Astrocyte (in vitro differentiated cells and primary cell): ENCODE measurements at regions not wholly inside any gene's neighbourhood (a gene's known extent, or its start where the extent isn't known, plus 50 kb on each side); places are given as distances from the start of the nearest gene placed in this dataset.
A peak's percentile ranks its signal among the peaks of the same experiment; 100 is the strongest.

Experiments used
- DNase-seq: peaks from one replicate; pipeline ENCODE4 v3.0.0-alpha.2; 2010; ENCODE audit warnings: low read depth
- FAIRE-seq: peaks from 2 replicates; lab custom pipeline; 2011; peaks lifted over from hg19 to GRCh38; lab: Jason Lieb, UNC
- H2AFZ ChIP-seq: 2 replicates; pipeline ENCODE4 v1.6.0; 2012; ENCODE audit warnings: low read depth, low read length, inconsistent platforms
- H3K27ac ChIP-seq: 2 replicates; pipeline ENCODE4 v1.5.1; 2011; ENCODE audit warnings: low read depth, low read length, inconsistent platforms
- H3K27me3 ChIP-seq: 2 replicates; pipeline ENCODE4 v1.6.0; 2011; ENCODE audit warnings: low read length, inconsistent platforms; ENCODE audit not compliant: insufficient read depth
- H3K36me3 ChIP-seq: 2 replicates; pipeline ENCODE4 v1.5.1; 2011; ENCODE audit warnings: low read length, inconsistent platforms; ENCODE audit not compliant: insufficient read depth
- H3K4me1 ChIP-seq: 2 replicates; pipeline ENCODE4 v1.5.1; 2011; ENCODE audit warnings: low read length, inconsistent platforms; ENCODE audit not compliant: insufficient read depth
- H3K4me2 ChIP-seq: 2 replicates; pipeline ENCODE4 v1.6.0; 2012; ENCODE audit warnings: low read length, inconsistent platforms
- H3K4me3 ChIP-seq: 2 replicates; pipeline ENCODE4 v1.5.1; 2011; ENCODE audit warnings: low read depth, mild to moderate bottlenecking, low read length, inconsistent platforms; ENCODE audit not compliant: insufficient read depth
- H3K79me2 ChIP-seq: 2 replicates; pipeline ENCODE4 v1.6.0; 2012; ENCODE audit warnings: mild to moderate bottlenecking, low read length, inconsistent platforms; ENCODE audit not compliant: insufficient read depth
- H3K9ac ChIP-seq: 2 replicates; pipeline ENCODE4 v1.6.0; 2012; ENCODE audit warnings: mild to moderate bottlenecking, low read length, inconsistent platforms
- H3K9me3 ChIP-seq: 2 replicates; pipeline ENCODE4 v1.5.1; 2012; ENCODE audit warnings: low read depth, mild to moderate bottlenecking, low read length, inconsistent platforms; ENCODE audit not compliant: insufficient read depth
- H4K20me1 ChIP-seq: 2 replicates; pipeline ENCODE4 v1.6.0; 2012; ENCODE audit warnings: low read length, inconsistent platforms; ENCODE audit not compliant: insufficient read depth
- H3K27ac Mint-ChIP-seq: one replicate; pipeline ENCODE4 v1.8.0; 2021; ENCODE audit warnings: mild to moderate bottlenecking, mixed read lengths; ENCODE audit not compliant: unreplicated experiment
- H3K27me3 Mint-ChIP-seq: one replicate; pipeline ENCODE4 v1.8.0; 2021; ENCODE audit warnings: low read depth, mixed read lengths; ENCODE audit not compliant: unreplicated experiment
- H3K36me3 Mint-ChIP-seq: one replicate; pipeline ENCODE4 v1.8.0; 2021; ENCODE audit warnings: low read depth, mixed read lengths; ENCODE audit not compliant: unreplicated experiment
- H3K4me1 Mint-ChIP-seq: one replicate; pipeline ENCODE4 v1.8.0; 2021; ENCODE audit warnings: low read depth, mixed read lengths; ENCODE audit not compliant: unreplicated experiment
- H3K4me3 Mint-ChIP-seq: one replicate; pipeline ENCODE4 v1.8.0; 2021; ENCODE audit warnings: mild to moderate bottlenecking, moderate library complexity, mixed read lengths; ENCODE audit not compliant: unreplicated experiment
- H3K9me3 Mint-ChIP-seq: one replicate; pipeline ENCODE4 v1.8.0; 2021; ENCODE audit warnings: mild to moderate bottlenecking, mixed read lengths; ENCODE audit not compliant: unreplicated experiment
- EZH2 ChIP-seq: IDR thresholded peaks from 2 replicates; pipeline ENCODE4 v1.6.1; 2012; ENCODE audit warnings: mild to moderate bottlenecking, low read length, inconsistent platforms; ENCODE audit not compliant: insufficient read depth
- TF ChIP-seq, protein P1 (sequence below): IDR thresholded peaks from 2 replicates; pipeline ENCODE4 v1.5.1; 2011; ENCODE audit warnings: low read depth, mild to moderate bottlenecking, inconsistent platforms, low read length, moderate library complexity; ENCODE audit not compliant: insufficient read depth

DNA sequence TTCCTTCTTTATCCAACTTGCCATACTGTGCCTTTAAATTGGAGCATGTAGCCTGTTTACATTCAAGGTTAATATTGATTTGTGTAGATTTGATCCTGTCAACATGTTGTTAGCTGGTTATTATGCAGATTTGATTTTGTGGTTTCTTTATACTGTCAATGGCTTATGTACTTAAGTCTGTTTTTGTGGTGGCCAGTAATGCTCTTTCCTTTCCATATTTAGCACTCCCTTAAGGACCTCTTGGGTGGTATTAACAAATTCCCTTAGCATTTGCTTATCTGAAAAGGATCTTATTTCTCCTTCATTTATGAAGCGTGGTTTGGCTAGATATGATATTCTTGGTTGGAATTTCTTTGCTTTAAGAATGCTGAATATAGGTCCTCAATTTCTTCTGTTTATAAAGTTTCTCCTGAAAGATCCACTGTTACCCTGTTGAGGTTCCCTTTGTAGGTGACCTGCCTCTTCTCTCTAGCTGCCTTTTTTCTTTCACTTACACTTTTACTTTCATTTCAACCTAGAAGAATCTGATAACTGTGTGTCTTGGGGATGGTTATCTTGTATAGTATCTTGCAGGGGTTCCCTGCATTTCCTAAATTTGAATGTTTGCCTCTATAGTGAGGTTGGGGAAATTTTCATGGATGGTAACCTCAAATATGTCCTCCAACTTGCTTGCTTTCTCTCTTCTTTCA, 86.9 kb upstream of the NEGR1 start:
- DNase-seq (peak; percentile 15), FAIRE-seq (no peak)
- Mint-ChIP-seq H3K36me3 (no peaks in the 10 kb centered on the region), H3K27me3 (no peaks in the 10 kb centered on the region), H3K4me1 (peaks cover 7% of the 10 kb centered on the region), H3K27ac (no peak overlapping the region), H3K4me3 (no peak overlapping the region), H3K9me3 (no peaks in the 10 kb centered on the region)
- no peaks in the 10 kb centered on the region for H4K20me1 ChIP-seq
- H2AFZ ChIP-seq, result no peak overlapping the region
- H3K4me2 ChIP-seq, result no peak overlapping the region
- H3K9ac ChIP-seq, result no peak overlapping the region
- H3K79me2 ChIP-seq, result no peaks in the 10 kb centered on the region
- TF ChIP-seq EZH2, result no peak
- TF ChIP-seq, protein P1, sequence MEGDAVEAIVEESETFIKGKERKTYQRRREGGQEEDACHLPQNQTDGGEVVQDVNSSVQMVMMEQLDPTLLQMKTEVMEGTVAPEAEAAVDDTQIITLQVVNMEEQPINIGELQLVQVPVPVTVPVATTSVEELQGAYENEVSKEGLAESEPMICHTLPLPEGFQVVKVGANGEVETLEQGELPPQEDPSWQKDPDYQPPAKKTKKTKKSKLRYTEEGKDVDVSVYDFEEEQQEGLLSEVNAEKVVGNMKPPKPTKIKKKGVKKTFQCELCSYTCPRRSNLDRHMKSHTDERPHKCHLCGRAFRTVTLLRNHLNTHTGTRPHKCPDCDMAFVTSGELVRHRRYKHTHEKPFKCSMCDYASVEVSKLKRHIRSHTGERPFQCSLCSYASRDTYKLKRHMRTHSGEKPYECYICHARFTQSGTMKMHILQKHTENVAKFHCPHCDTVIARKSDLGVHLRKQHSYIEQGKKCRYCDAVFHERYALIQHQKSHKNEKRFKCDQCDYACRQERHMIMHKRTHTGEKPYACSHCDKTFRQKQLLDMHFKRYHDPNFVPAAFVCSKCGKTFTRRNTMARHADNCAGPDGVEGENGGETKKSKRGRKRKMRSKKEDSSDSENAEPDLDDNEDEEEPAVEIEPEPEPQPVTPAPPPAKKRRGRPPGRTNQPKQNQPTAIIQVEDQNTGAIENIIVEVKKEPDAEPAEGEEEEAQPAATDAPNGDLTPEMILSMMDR, result no peak
- no peak overlapping the region for H3K4me3 ChIP-seq
- H3K4me1 ChIP-seq, result no peaks in the 10 kb centered on the region
- no peak overlapping the region for H3K27ac ChIP-seq
- no peaks in the 10 kb centered on the region for H3K36me3 ChIP-seq
- no peaks in the 10 kb centered on the region for H3K9me3 ChIP-seq
- H3K27me3 ChIP-seq, result no peaks in the 10 kb centered on the region

DNA sequence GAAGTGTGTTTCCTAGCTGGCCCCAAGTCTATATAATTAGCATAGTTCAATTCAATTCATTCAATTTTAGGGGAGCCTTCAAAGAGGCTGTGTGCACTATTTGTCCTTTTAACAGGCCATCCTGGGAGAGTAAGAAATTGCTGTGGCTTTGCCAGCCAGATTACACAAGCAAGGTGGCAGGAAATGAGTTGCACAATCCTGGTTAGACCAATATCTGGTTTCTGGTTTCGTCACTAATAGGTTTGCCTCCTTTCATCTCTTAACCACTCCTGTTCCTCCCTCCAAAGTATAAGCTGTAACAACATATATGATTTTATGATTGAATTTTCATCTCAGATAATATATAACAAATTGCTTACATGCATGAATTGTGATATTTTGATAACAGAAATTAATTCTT, 84.1 kb upstream of the NEGR1 start:
- H3K4me1 Mint-ChIP-seq, result peaks cover 5% of the 10 kb centered on the region
- no peaks in the 10 kb centered on the region for H3K36me3 Mint-ChIP-seq
- Histone ChIP-seq H3K27me3 (no peaks in the 10 kb centered on the region), H3K79me2 (no peaks in the 10 kb centered on the region), H3K9me3 (no peaks in the 10 kb centered on the region), H2AFZ (no peak overlapping the region), H3K4me3 (no peak overlapping the region), H3K9ac (no peak overlapping the region), H3K27ac (no peak overlapping the region), H3K4me2 (no peak overlapping the region), H3K36me3 (no peaks in the 10 kb centered on the region), H3K4me1 (no peaks in the 10 kb centered on the region), H4K20me1 (no peaks in the 10 kb centered on the region)
- no peaks in the 10 kb centered on the region for H3K27me3 Mint-ChIP-seq
- no peaks in the 10 kb centered on the region for H3K9me3 Mint-ChIP-seq
- FAIRE-seq (no peak), DNase-seq (peak; percentile 58)
- no peak overlapping the region for H3K4me3 Mint-ChIP-seq
- no peak overlapping the region for H3K27ac Mint-ChIP-seq
- no peak for TF ChIP-seq EZH2
- TF ChIP-seq, protein P1, result no peak

DNA sequence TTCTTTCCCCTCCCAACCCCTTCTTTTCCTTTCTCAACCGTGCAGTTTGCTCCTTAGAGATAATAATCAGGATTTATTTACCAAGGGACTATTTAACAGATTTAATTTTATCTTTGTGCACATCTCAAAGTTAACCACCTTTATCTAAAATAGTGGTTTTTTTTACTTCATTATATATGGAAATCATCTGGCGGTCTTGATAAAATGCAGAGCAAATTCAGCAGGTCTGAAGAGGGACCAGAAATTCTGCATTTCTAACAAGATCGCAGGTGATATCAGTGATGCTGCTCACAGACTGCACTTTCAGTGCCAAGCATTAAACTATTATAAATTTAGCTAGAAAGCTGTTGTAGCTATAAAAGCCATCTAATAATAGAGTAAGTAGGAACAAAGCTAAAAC, 83.4 kb upstream of the NEGR1 start:
- Histone ChIP-seq H3K9ac (no peak overlapping the region), H3K79me2 (no peaks in the 10 kb centered on the region), H3K4me3 (no peak overlapping the region), H4K20me1 (no peaks in the 10 kb centered on the region), H3K27me3 (no peaks in the 10 kb centered on the region), H3K36me3 (no peaks in the 10 kb centered on the region), H3K27ac (no peak overlapping the region), H2AFZ (no peak overlapping the region), H3K4me1 (no peaks in the 10 kb centered on the region), H3K9me3 (no peaks in the 10 kb centered on the region), H3K4me2 (no peak overlapping the region)
- H3K36me3 Mint-ChIP-seq, result no peaks in the 10 kb centered on the region
- H3K27ac Mint-ChIP-seq, result no peak overlapping the region
- H3K4me1 Mint-ChIP-seq, result peaks cover 5% of the 10 kb centered on the region
- no peak overlapping the region for H3K4me3 Mint-ChIP-seq
- DNase-seq (no peak), FAIRE-seq (no peak)
- H3K27me3 Mint-ChIP-seq, result no peaks in the 10 kb centered on the region
- no peaks in the 10 kb centered on the region for H3K9me3 Mint-ChIP-seq
- TF ChIP-seq EZH2, result no peak
- TF ChIP-seq, protein P1, result no peak
